ENCODE measurements at regions not wholly inside any gene's neighbourhood (a gene's known extent, or its start where the extent isn't known, plus 50 kb on each side); places are given as distances from the start of the nearest gene placed in this dataset.

DNA sequence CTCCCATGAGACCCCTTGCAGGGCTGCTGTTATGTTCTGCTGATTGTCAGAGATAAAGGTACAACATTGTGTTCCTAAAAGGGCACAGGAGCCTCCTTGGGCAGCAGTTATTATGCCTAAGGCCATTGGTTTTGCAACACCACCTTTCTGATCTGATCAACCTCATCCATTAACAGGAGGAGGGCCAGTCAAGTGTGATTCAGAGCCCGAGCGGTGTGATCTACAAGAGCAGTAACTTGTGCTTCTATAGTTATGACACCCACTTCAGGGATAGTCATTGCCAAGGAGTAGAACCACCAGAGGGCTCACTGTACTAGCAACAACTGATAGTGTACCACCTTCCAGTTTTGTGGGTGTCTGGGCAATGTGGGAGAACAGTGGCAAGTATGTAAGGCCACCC is 1457.9 kb upstream of the CADM2 start:
- TF ChIP-seq EZH2phosphoT487 (IDR thresholded peaks at IDR 0.05; ENCODE audit: borderline replicate concordance, low read depth, low read length) (no peak), CTCF (conservative IDR thresholded peaks at IDR 0.05; ENCODE audit: low read length) (no peak)

All from OCI-LY7 (cell line).